Heart right ventricle (tissue), 16 donors: ENCODE measurements at regions not wholly inside any gene's neighbourhood (a gene's known extent, or its start where the extent isn't known, plus 50 kb on each side); places are given as distances from the start of the nearest gene placed in this dataset.

ENCODE experiments used
- ATAC-seq, 8 donors: fragments of 200-7000 bp; cut with Tn5 transposase; one replicate each; pipeline ENCODE4 v1.9.1; 2020; ENCODE audit warnings: mild to moderate bottlenecking in 8 of 8, moderate library complexity in 8 of 8, moderate number of reproducible peaks in 1 of 8
- DNase-seq, 2 donors: peaks; one replicate each; pipeline ENCODE4 v3.0.0-alpha.2; 2020
- H3K27ac ChIP-seq, 10 donors: fragments of 200-600 bp; sonication (generic) in 2 of 10; one replicate each; pipeline versions ENCODE4 v1.5.0 to v1.8.0; 2020 to 2022; ENCODE audit warnings: mild to moderate bottlenecking in 3 of 10
- H3K27me3 ChIP-seq, 7 donors: fragments of 200-600 bp; one replicate each; pipeline ENCODE4 v1.8.0; 2021 to 2022; ENCODE audit warnings: mild to moderate bottlenecking in 2 of 7
- H3K36me3 ChIP-seq, 9 donors: fragments of 200-600 bp; sonication (generic) in 1 of 9; one replicate each; pipeline versions ENCODE4 v1.5.0 to v1.8.0; 2020 to 2022; ENCODE audit warnings: mild to moderate bottlenecking in 2 of 9
- H3K4me1 ChIP-seq, 9 donors: fragments of 200-600 bp; sonication (generic) in 1 of 9; one replicate each; pipeline versions ENCODE4 v1.5.0 to v1.8.0; 2020 to 2022; ENCODE audit warnings: mild to moderate bottlenecking in 4 of 9
- H3K4me3 ChIP-seq, 10 donors: fragments of 200-600 bp; sonication (generic) in 2 of 10; one replicate each; pipeline versions ENCODE4 v1.5.0 to v1.8.0; 2020 to 2022; ENCODE audit warnings: mild to moderate bottlenecking in 7 of 10, moderate library complexity in 2 of 10
- H3K9me3 ChIP-seq, 11 donors: fragments of 200-600 bp in 10 of 11; sonication (generic) in 2 of 11; one replicate each; pipeline versions ENCODE4 v1.5.0 to v1.8.0; 2013 to 2022; ENCODE audit warnings: mild to moderate bottlenecking in 2 of 11, control low read depth in 1 of 11, moderate library complexity in 1 of 11
- CTCF ChIP-seq, 9 donors: fragments of 200-600 bp; sonication (generic) in 2 of 9; IDR thresholded peaks; one replicate each; pipeline versions ENCODE4 v1.5.0 to v1.8.0; 2021 to 2022; ENCODE audit warnings: antibody characterized with exemption in 9 of 9, mild to moderate bottlenecking in 5 of 9, moderate library complexity in 1 of 9
- WGBS, 2 donors: extraction: QIAGEN DNeasy Blood & Tissue Kit; methylation state at CpG; one replicate each; pipeline ENCODE4 v1.1.7; 2013; ENCODE audit warnings: inconsistent platforms in 1 of 2; 5-methylcytosine and 5-hydroxymethylcytosine counted together
- intact Hi-C, 10 donors: fragments of 100-400 bp; cut with DNase I; formaldehyde crosslinking; loops; one replicate each; pipeline versions ENCODE4 v1.11.1 to v1.14.2; 2022
- donor health status: Arrhythmogenic right ventricular cardiomyopathy.
- donor health status: ischemic (EF 13 %, LVEDD 7.1; RV severe dilation, severe dysfunction).
- donor health status: healthy with polysubstance abuse.
- donor health status: DM: no; HTN: yes; CAD: no.
- donor health status: DM: no; HTN: no; CAD: no.
- donor health status: ischemic (EF 25% LVEDD 6.9; RV normal size, moderate dysfunction).
- donor health status: ischemic (EF 25% LVEDD 5.7; RV mildly dilated, moderate dysfunction).
- donor health status: healthy.
- donor health status: DM: yes; HTN: yes; CAD: no.
- donor health status: Ischemic cardiomyopathy.
- donor health status: ischemic (EF 35%, LVEDD 5.7; RV mildly dilated, moderate dysfunction).
- donor health status: nonischemic (EF 11% LVEDD 7.7; RV severe dilation, severe dysfunction).
- donor health status: DM: yes; HTN: yes; CAD: no.
- donor health status: PGD.
- donor health status: ischemic (EF 29% LVEDD 5.4; RV normal size, mild dysfunction).
- donor health status: nonischemic (EF 23%, LVEDD 6.1; RV moderate dilation, normal function).

GRCh38 chr1:218752126-218752525, 407.0 kb downstream of the TGFB2 start:
- no peak for DNase-seq
- TF ChIP-seq CTCF (IDR thresholded peaks at IDR 0.05), result no peak
- intact Hi-C loops, result no loop called here
- H3K27ac ChIP-seq, result no peak overlapping the region
- H3K4me1 ChIP-seq, result no peaks in the 10 kb centered on the region
- ATAC-seq, result peak in 2 of 8 donors; percentile 48 to 59
- no peak overlapping the region for H3K4me3 ChIP-seq
- 51 to 54% methylated on average over 3 of the region's 3 CpGs for WGBS, 2 donors
- no peaks in the 10 kb centered on the region for H3K27me3 ChIP-seq
- no peaks in the 10 kb centered on the region for H3K36me3 ChIP-seq
- H3K9me3 ChIP-seq, result peaks cover 0 to 13% (median 0%) of the 10 kb centered on the region in 11 donors

GRCh38 chr1:218754477-218754876, 409.3 kb downstream of the TGFB2 start:
- H3K27me3 ChIP-seq, result no peaks in the 10 kb centered on the region
- no peak overlapping the region for H3K27ac ChIP-seq
- 88 to 93% methylated on average over 9 of the region's 9 CpGs for WGBS, 2 donors
- no peak overlapping the region for H3K4me3 ChIP-seq
- TF ChIP-seq CTCF (IDR thresholded peaks at IDR 0.05), result no peak
- DNase-seq (no peak), ATAC-seq (no peak)
- H3K36me3 ChIP-seq, result no peaks in the 10 kb centered on the region
- intact Hi-C loops, result no loop called here
- no peaks in the 10 kb centered on the region for H3K4me1 ChIP-seq
- peaks cover 0 to 9% (median 0%) of the 10 kb centered on the region in 11 donors for H3K9me3 ChIP-seq

GRCh38 chr1:218755128-218755527, 410.0 kb downstream of the TGFB2 start:
- WGBS, 2 donors, result 87 to 94% methylated on average over 3 of the region's 3 CpGs
- no peaks in the 10 kb centered on the region for H3K4me1 ChIP-seq
- no peaks in the 10 kb centered on the region for H3K27me3 ChIP-seq
- peaks cover 0 to 9% (median 0%) of the 10 kb centered on the region in 11 donors for H3K9me3 ChIP-seq
- no peaks in the 10 kb centered on the region for H3K36me3 ChIP-seq
- no peak overlapping the region for H3K4me3 ChIP-seq
- no peak for TF ChIP-seq CTCF (IDR thresholded peaks at IDR 0.05)
- intact Hi-C loops, result no loop called here
- no peak overlapping the region for H3K27ac ChIP-seq
- ATAC-seq, result no peak
- DNase-seq, result no peak

- Histone ChIP-seq H3K4me3 (no peak overlapping the region), H3K27me3 (no peaks in the 10 kb centered on the region), H3K4me1 (peaks cover 0 to 6% (median 0%) of the 10 kb centered on the region in 9 donors), H3K36me3 (no peaks in the 10 kb centered on the region), H3K27ac (no peak overlapping the region), H3K9me3 (peaks cover 0 to 6% (median 0%) of the 10 kb centered on the region in 11 donors)
- ATAC-seq, result no peak
- no peak for DNase-seq
- TF ChIP-seq CTCF (IDR thresholded peaks at IDR 0.05), result no peak
- intact Hi-C loops, result no loop called here
- WGBS, 2 donors, result 94 to 97% methylated on average over 3 of the region's 3 CpGs
These were observed 413.9 kb upstream of the LYPLAL1 start for GRCh38 chr1:218759795-218760194.
